Bone marrow (tissue), 2 donors: ENCODE measurements at regions not wholly inside any gene's neighbourhood (a gene's known extent, or its start where the extent isn't known, plus 50 kb on each side); places are given as distances from the start of the nearest gene placed in this dataset.
"Not testable (repeated sequence)": the region's sequence is repeated elsewhere in the genome, so short reads cannot be mapped to it uniquely, and the experiment has no call there.

Experiments
- DNase-seq, 2 donors: peaks; one replicate each; lab custom pipeline; 2025; lab: John Stamatoyannopoulos, UW

DNA sequence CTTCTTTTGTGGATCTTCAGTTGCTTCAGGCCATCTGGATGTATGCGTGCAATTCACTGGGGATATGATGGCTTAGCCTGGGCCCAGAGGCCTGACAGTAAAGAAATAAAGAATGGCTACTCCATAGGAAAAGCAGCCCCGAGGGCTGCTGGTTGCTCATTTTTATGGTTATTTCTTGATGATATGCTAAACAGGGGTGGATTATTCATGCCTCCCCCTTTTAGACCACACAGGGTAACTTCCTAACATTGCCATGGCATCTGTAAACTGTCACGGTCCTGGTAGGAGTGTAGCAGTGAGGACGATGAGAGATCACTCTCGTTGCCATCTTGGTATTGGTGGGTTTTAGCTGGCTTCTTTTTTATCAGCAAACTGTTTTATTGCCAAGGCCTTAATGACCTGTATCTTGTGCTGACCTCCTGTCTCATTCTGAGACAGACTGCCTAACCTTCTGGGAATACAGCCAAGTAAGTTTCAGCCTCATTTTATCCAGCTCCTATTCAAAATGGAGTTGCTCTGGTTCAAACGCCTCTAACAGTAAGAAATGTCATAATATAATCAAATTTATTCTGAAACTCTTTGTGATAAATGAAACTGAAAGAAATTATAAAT lies 60.5 kb downstream of the DSEL start:
- no peak for DNase-seq

DNA sequence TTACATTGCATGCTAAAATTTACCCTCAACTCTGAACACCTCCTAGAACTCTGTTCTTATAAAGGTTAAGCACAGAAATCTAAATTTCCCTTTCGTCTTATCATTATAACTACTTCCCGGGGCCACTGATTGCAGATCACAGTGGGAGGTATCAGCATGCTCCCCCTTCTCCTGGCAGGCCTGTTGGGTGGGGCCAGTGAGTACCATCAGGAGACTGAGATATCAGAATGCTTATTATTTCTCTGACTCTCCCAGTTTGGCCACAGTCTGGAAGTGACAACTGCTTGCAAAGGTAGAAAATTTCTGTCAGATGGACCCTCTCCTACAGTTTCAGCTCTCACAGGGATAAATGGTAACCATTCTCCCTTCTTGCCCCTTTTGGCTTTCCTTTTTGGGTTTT lies 62.6 kb downstream of the DSEL start:
- DNase-seq, result no peak

DNA sequence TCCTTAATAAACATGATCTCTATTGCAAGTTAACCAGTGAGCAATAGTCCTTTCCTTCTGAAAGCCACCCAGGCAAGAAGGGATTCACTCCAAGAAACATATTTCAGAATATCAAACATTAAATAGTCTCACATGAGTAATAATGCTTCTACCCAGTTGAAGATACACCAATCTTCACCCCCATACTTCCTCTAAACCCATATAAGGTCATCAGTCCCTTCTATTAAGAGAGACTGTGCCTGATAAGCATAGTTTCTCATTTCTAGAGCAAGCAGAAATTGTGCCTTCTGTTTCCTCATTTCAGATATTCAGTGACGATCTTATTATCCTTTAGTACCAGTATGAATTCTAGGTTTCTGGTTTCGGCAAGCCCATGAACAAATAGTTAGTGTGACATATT lies 64.6 kb downstream of the DSEL start:
- no peak for DNase-seq

DNA sequence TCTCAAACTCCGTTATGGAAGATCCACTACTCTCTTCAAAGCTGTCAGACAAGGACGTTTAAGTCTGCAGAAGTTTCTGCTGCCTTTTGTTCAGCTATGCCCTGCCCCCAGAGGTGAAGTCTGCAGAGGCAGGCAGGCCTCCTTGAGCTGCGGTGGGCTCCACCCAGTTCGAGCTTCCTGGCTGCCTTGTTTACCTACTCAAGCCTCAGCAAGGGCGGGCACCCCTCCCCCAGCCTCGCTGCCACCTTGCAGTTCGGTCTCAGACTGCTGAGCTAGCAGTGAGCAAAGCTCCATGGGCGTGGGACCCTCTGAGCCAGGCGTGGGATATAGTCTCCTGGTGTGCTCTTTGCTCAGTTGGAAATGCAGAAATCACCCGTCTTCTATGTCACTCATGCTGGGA lies 65.4 kb downstream of the DSEL start:
- not testable (repeated sequence) for DNase-seq

DNA sequence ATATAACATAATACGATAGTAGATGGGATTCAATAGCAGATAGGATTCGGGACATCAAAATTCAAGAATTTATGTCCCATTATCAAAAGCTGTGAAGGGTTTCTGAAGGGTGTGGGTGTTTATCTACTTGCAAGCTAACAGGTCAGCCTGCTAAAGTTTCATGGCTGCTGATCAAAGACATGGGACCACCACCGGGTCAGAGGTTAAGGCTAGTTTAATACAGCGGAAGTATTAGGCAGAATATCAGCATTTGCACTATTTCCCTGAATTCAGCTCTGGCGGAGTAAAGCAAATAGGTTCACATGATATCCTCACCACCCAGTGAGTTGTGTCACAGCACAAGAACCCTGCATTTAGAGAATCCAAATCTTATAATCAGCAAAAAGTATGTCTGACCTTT lies 82.5 kb downstream of the DSEL start:
- DNase-seq, result no peak

DNA sequence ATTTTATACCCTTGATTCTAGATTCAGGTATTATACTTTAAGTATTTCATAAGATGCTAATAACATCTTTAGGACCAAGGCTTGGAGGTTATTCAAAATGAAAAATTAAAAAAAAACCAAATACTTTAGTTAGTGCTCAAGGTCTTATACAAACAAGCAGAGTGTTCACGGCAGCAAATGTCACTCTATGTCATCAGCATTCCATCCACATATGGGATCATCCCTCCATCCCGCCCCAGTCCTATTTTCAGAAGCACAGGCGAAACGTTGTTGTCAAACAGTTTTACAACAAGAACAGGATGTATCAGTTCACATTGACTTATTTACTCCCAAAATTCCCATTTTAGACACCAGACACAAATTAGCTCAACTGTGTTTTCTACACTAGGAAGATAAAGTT lies 83.7 kb downstream of the DSEL start:
- DNase-seq, result no peak

DNA sequence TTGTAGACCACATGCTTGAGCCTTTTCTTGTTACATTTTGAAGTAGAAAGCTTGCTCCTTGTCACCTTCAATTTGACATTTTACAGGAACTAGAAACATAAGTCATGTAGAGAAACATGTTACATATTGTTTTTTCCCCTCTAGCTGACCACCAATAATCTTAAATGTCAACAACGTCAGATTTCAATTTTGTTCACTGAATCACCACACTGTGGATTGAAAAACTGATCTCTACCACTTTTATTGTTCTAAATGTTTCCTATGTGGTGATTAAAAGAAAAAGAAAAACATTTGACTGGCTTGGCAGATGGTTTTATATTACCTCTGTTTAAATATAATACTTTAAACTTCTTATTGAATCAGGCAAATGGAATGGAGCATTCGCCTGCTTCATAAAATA lies 87.7 kb downstream of the DSEL start:
- DNase-seq, result no peak

DNA sequence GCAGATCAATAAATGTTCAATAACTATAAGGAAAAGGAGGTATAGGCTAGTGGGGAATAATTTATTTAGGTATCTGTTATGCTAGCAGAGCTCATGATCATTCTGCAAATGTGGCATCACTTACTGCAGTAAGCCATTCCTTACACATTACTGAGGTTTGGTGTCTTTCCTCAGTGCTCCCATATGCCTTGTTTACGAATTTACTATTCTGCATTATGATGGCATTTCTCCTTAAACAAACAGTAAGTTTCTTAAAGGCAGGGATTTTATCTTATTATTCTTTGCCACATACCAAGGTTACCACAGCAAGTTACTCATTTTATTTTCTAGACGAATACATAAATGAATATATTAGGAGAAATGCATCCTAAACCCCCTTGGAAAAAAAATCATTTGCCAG lies 88.4 kb downstream of the DSEL start:
- no peak for DNase-seq

DNA sequence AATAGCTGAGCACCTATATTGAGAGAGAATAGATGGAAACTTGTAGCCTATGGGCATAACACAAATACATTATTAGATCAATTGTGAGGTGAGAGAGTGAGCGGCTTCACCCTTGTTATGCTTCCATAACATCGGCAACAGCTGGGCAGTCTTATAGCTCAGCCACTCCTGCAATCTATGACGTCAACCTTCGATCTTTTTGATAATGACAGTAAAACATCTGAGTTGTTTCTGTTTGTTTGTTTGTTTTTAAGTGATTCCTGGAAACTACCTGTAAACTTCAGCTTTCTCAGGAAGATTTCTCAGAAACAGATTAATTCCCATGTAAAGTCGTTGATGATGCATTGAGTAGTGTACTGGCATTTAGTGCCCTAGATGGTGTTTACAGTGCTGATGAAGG lies 90.0 kb downstream of the DSEL start:
- no peak for DNase-seq

DNA sequence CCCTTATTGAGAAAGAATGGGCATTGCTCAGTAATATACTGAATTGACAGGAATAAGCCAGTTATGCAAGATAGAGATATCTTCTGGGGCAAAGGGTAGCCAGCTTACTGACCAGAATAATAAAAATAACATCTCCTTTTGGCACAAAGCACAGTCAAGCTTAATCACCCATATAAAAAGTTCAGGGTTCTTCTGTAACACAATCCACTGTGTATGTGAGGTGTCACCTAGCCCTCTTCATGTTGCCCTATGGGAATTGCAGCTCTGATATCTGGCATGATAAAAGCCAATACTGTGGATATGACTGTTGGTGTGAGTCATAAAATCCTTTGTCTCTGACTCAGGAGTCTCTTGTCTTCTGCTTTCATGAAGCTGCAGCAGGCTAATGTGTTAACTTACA lies 90.8 kb downstream of the DSEL start:
- no peak for DNase-seq

DNA sequence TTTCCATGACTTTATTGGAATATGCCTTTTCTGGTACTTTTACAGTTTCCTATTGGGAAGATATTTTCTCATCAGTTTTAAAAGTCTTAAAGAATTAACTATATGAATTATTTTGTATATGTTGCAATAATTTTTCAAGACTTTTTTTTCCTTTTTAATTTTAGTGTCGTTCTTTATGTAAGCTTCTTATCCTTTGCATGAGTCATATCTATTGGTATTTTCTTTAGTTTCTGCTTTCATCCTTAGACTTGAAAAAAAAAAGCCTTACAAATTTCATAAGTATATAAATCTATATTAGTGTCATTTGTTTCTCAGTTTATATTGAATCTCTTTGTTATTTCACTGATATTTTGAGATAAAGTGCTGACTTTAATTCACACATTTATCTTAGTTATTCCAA lies 94.9 kb downstream of the DSEL start:
- no peak for DNase-seq

DNA sequence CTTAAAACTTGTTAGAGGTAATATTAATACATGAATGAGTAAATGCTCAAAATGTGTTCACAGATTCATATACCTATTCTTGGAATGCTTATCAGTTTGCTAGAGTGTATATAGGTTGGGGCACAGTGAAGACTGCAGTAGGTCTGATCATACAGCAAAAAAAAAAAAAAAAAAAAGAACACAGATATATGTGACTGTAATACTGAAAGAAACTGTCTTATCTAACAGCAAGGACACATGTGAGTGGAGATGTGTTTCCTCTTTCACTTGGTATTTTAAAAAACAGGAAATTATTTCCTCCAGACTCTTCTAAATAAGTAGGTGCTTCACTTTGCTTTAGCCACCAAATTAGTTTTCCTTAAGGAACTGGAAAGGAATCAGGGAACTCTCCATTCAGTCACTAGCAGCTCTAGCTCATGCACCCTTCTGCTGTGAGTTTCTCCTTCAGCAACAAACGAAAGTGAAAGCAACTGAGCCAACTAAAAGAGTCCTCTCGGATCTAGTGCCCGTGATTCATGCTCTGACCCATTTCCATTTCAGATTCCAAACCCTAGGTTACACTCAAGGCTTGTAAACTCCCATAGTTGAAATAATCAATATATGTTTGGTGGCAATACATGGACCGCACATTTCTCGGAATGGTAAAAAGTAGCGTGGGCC lies 98.5 kb downstream of the DSEL start:
- peak in 1 of 2 donors; percentile 43 for DNase-seq

DNA sequence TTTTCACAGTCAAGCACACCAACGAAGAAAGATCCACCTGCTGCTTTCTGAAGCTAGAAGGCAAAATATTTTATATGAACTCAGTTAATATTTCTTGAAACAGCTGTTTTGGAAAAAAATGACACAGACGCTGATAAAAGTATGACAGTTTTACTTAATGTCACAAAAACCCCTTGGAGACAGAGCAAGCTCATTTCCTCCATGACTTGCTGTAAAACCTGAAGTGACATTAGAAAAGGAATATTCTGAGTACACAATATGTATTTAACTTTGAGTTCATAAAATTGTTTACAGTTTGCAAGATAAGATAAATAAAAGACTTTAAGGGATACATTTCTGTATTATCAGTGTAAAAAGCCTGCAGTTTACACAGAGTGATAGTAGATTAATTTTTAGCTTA lies 105.4 kb downstream of the DSEL start:
- no peak for DNase-seq

DNA sequence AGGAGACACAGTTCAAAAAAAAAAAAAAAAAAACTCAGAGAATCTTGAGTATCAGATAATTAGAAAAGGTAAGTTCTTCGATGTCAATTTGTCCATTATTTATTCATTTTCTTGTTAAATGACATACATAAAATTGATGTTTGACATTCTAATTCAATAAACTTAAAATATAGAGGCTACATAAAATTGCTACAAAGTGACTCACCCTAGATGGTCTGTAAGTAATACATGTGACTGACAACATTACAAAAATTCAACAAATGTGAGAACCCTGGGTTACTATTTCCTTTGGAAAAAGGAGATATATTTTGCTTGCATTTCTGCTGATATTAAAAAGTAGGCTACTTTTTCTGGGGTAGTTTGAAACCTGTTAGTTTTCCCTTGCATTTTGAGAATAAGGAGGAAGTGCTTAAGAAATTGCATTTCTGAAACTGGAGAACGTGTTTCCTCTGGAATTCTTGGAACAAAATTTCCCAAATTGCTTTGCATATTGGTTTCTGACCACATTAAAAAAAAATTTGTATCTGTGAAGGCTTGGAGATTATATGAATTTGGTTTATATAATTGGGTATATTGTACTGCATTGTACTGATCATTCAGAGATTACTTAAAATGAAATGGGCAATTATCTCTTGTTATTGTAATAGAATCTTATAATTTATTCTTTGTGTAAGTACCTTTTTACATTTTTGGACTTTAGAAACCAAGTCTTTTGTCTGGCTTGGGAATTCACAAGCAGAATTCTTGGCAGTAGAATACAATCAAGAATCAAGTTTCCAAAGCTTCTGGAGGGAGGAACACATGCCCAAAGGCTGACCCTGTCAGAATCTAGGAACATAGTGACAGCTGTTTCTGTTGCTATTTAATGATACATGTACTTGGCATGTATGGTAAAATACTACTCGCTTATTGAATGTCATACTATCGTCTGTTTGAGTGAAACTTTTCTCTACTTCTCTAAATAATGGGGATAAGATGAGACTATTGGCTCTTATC lies 106.1 kb downstream of the DSEL start:
- DNase-seq, result no peak

DNA sequence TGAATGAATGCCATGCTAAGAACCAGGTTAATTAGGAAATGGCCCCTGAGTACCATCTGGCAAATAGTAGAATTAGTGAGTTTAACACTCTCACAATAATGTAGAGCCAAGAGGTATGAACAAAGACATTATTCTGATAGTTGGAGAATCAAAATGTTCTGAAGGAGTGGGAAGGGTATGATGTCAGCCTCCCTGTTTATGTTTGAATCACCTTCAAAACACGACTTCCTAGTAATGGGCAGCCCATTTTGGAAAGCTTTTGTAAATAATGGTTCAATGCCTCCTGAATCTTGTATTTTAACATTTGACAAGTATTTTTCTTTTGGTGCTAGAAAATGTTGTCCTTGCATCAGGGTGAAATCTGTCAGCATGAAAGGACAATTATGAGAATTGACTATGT lies 108.3 kb downstream of the DSEL start:
- DNase-seq, result no peak

DNA sequence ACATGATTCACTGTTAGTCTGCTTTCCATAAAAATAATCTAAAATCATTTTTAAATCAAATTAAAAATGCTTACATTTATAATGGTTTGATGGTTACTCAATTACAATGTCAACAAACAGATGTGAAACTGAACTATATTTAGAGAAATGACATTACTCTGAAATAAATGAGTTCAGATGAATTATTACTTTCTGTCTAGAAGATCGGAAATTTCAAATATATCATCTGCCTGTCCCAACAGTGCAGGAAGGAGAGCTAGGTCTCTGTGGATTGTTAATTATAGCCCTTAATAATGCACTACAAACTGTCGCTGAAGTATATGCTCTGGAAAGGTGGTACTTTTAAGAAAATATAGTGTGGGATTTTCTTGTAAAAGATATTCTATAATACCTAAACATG lies 109.8 kb downstream of the DSEL start:
- no peak for DNase-seq

DNA sequence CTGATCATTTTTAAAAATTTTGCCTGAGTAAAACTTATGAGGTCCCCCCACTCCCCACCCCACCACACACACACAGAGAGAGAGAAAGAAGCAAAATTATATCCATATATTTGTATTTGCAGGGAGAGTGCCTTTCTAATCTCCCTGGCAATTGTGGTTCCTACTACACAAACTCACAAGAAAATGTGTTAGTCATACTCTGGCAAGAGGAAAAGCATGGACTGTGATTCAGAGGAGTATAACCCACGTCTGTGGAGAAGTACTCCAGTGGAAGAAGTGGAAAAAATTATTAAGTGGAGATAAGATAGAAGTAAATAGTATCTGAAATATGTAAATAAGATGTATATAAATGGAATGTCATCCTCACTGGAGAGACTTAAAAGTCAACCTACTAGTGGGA lies 114.0 kb downstream of the DSEL start:
- no peak for DNase-seq

DNA sequence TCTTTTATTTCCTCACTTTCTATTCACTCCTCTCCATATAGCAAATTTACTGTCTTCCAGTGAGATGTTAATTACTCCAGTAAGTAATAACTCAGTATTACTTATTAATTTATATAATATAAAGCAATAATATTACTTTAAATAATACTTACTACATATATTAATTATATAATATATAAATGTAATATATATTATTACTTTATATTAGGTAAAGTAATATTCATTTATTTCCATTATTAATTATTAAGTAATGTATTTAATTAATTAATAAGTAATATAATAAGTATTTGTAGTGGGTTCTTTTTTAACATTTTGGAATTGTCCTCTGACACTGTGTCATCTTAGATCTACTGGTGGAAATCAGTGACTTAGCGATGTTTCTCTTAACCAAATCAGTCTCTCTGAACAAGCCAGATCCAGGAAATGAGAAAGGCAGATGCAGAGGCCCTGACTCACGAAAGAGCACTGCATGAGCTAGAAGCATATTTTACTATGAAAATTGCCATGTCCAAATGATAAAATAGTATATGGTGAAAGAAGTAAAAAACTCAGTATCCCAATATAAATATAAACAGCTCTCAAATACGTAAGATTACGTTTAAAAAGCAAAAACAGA lies 115.9 kb downstream of the DSEL start:
- no peak for DNase-seq

DNA sequence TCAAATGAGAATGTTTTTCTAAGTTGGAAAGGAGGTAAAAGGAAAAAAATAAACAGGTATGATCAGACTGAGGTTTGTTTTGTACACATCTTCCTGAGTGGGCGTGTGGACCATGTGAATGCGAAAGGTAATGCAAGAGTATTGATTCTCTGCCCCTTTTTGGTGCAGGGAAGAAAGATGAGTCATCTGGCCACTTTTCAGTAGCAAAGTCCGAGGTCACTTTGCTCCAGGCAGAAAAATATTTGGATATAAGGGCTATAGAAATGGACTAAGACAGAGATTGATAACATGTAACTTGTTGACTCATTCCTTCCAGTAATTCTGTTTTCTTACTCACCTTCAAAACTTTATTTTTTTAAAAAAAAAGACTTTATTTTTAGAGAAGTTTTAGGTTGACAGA lies 130.5 kb downstream of the DSEL start:
- no peak for DNase-seq

DNA sequence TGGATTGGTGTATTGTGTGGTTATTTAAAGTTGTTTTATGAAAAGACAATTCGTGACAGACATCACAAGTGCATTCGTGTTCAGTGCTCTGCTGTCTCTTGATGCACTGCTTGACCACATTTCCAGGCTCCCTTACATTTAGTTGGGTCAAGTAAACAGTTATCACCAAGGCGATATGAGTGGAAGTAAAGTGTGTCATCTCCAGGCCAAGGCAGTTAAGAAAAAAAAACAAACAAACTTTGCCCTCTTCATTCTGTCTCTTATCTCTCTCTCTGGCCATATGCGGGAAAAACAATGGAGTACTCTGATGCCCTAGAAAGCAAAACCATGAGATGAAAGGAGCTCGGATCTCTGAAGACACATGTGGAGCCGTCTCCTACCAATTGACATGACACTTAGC lies 131.1 kb downstream of the DSEL start:
- DNase-seq, result no peak

DNA sequence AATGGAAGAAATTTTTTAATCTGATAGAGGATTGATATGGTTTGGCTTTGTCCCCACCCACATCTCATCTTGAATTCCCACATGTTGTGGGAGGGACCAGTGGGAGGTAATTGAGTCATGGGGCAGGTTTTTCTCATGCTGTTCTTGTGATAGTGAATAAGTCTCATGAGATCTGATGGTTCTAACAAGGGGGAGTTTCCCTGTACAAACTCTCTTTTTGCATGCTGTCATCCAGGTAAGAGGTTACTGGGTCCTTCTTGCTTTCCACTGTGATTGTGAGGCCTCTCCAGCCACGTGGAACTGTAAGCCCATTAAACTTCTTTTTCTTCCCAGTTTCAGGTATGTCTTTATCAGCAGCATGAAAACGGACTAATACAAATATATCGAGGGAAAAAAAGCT lies 132.5 kb downstream of the DSEL start:
- not testable (repeated sequence) for DNase-seq

DNA sequence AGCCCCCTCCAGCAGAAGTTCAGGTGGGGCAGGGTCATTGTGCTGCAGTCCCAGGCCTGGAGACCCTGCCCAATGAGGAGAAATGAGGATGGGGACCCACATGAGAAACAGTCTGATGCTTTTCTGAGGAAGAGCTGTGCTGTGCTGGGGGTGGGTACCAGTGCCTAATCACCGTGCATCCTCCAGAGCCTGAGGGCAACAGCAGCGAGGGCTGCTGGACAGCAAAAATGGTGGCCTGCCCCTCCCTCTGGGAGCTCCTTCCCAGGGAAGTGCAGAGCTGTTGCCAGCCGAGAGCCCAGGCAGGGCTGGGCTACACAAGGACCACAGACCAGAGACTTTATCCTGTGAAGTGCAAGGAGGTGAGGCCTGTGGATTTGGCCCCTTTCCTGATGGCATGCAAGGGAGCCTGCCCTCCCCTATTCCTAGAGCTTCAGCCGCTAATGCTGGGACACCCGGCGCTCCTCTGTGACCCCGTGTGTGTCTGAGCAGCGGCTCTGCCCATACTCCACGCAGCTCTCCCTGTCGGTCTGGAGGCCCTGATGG lies 134.8 kb downstream of the DSEL start:
- no peak for DNase-seq
